ENCODE measurements at regions not wholly inside any gene's neighbourhood (a gene's known extent, or its start where the extent isn't known, plus 50 kb on each side); places are given as distances from the start of the nearest gene placed in this dataset.

GRCh38 chr16:86299882-86300610 lies 210.3 kb upstream of the FOXF1 start:
- intact Hi-C loops (cut with micrococcal nuclease), result no loop called here
- Histone ChIP-seq H3K4me3 (replicated peaks in 1 of 2; ENCODE audit: low read depth in 1 of 2, low read length in 2 of 2) (no peak overlapping the region), H3K9ac (ENCODE audit: low read length) (no peak overlapping the region), H4K20me1 (ENCODE audit: insufficient read depth) (no peaks in the 10 kb centered on the region), H2AFZ (ENCODE audit: low read depth, low read length, poor library complexity, severe bottlenecking) (no peak overlapping the region), H3K79me2 (ENCODE audit: insufficient read depth, low read length) (no peaks in the 10 kb centered on the region), H3K36me3 (ENCODE audit: control insufficient read depth in 1 of 2, insufficient read depth in 2 of 2, low read length in 2 of 2) (no peaks in the 10 kb centered on the region), H3K4me2 (ENCODE audit: low read length) (no peak overlapping the region), H3K9me3 (ENCODE audit: control insufficient read depth in 1 of 2, insufficient read depth in 1 of 2, low read depth in 1 of 2, low read length in 2 of 2) (no peaks in the 10 kb centered on the region), H3K27ac (ENCODE audit: low read depth, low read length) (no peak overlapping the region), H3K9me2 (ENCODE audit: insufficient read depth) (no peaks in the 10 kb centered on the region), H3K27me3 (ENCODE audit: insufficient read depth, low read length) (peaks cover 35% of the 10 kb centered on the region; the same call in 1 of the 2 replicates), H3K4me1 (ENCODE audit: control insufficient read depth in 1 of 2, insufficient read depth in 2 of 2, low read length in 2 of 2) (no peaks in the 10 kb centered on the region)
- POLR2A ChIA-PET, result no interaction called here
- no peak for TF ChIP-seq ZFX (IDR thresholded peaks at IDR 0.05)
- no peak for TF ChIP-seq EZH2phosphoT487 (IDR thresholded peaks at IDR 0.05; ENCODE audit: borderline replicate concordance)
- TF ChIP-seq POLR2A (IDR thresholded peaks at IDR 0.05; ENCODE audit: borderline replicate concordance, extremely low read depth, insufficient read depth, insufficient read length), result no peak
- no peak for TF ChIP-seq FOSL1 (IDR thresholded peaks at IDR 0.05; ENCODE audit: low read depth)
- TF ChIP-seq POLR2AphosphoS5 (IDR thresholded peaks at IDR 0.05; ENCODE audit: low read depth, low read length), result no peak
- TF ChIP-seq ZNF274 (IDR thresholded peaks at IDR 0.05; ENCODE audit: low read depth, low read length), result no peak
- no peak for TF ChIP-seq CEBPB (IDR thresholded peaks at IDR 0.05; ENCODE audit: low read depth)
- TF ChIP-seq CBX3 (IDR thresholded peaks at IDR 0.05; ENCODE audit: low read depth), result no peak
- TF ChIP-seq JUND (IDR thresholded peaks at IDR 0.05), result no peak
- no peak for TF ChIP-seq CTCF (IDR thresholded peaks at IDR 0.05 in 2 of 3, conservative IDR thresholded peaks at IDR 0.05 in 1 of 3; ENCODE audit: borderline replicate concordance in 1 of 3, insufficient read depth in 1 of 3, low read depth in 2 of 3, low read length in 2 of 3)
- TF ChIP-seq EZH2 (IDR thresholded peaks at IDR 0.05), result no peak
- RAD21 ChIA-PET (ENCODE audit: low non-redundant PET in 1 of 2, low total read pairs in 2 of 2, uncharacterized antibody in 2 of 2, unreplicated experiment in 2 of 2), result no interaction called here
- CTCF ChIA-PET, result interaction anchor here (1.4 kb wide), 1 partner anchor 47 kb away, joined by 4 read pairs; no protein-coding TSS in a partner anchor
- DNase-seq (ENCODE audit: low read depth, low spot score), result no peak
- no peak for ATAC-seq
- BruUV-seq (replicated peaks), result no TSS peak
